HG02943 (cell line): ENCODE measurements at regions not wholly inside any gene's neighbourhood (a gene's known extent, or its start where the extent isn't known, plus 50 kb on each side); places are given as distances from the start of the nearest gene placed in this dataset.

ENCODE experiments used
- ATAC-seq: cut with Tn5 transposase; IDR thresholded peaks from one replicate; pipeline ENCODE4 v1.9.1; 2021; ENCODE audit warnings: mild to moderate bottlenecking, low read depth, moderate library complexity; ENCODE audit not compliant: unreplicated experiment

DNA sequence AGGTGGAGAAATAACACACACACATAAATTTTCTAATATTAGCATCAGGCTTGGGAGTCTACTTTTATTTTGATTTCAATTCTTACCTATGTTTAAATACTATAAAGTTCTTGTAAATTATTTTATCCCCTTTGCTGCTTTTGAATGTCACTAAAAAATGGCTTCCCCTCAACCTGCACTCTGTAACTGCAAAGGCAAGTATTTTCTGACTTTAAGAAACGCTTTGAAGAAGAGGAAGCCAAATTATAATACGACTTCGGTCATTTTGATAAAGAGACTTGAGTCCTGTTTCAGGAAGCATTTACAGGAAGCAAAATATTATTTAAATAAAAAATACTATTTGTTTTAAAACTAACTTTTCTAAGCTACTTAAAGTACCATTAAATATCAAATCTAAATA, 627.7 kb upstream of the AGTR1 start:
- no peak for ATAC-seq

DNA sequence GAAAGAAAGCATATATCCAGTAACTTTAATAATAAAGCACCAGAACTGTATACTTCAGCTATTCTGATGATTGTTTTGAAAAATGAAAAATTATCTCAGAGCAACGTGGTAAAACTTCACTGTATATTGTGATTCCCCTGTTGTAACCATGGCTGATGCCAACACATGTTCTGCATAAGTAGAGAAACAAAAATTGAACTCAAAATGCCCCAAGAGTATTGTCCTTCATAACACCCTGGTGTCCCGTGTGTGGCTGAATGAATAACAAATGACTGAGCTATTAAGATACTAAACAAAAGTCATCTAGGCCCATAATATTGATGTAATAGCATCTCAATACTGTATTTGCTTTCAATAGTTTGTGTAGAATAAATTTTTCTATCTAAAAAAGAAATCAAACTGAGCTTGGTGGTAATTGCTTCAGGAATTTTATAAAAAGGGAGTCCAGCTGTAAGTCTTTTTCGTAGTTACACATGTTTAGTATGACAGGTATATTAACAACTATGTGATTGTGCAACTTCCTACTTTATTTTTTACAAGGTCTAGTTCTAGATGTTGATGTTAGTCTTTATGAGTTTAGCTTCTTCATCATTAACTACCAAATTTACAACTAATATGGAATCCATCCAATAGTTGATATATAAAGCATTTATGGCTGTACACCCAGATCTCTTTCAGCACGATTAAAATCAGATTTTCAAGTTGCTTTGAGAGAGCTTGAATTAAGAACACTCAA, 623.8 kb upstream of the AGTR1 start:
- no peak for ATAC-seq

- no peak for ATAC-seq
These were observed 622.8 kb upstream of the AGTR1 start for GRCh38 chr3:148074946-148075345.

GRCh38 chr3:148075771-148076716, 621.7 kb upstream of the AGTR1 start:
- ATAC-seq: no peak

- ATAC-seq: no peak
These were observed 620.3 kb upstream of the AGTR1 start for GRCh38 chr3:148077318-148077923.

DNA sequence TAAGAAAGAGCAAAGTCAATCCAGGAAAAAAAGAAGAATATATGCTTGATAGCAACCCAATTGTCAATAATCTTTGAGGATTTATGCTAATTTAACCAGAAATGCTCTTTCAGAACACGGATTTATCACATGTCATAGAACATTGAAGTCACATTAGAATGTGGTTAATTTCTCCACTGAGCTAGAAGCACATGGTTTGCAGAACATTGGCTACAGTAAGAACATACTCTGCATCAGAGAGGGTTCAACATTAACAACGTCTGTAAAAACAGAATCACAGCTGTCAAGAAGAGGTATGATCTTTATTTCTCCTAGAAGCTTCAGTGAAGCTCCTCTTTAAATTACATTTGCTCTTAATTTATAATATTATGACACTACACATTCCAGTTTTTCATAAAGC, 619.7 kb upstream of the AGTR1 start:
- no peak for ATAC-seq

DNA sequence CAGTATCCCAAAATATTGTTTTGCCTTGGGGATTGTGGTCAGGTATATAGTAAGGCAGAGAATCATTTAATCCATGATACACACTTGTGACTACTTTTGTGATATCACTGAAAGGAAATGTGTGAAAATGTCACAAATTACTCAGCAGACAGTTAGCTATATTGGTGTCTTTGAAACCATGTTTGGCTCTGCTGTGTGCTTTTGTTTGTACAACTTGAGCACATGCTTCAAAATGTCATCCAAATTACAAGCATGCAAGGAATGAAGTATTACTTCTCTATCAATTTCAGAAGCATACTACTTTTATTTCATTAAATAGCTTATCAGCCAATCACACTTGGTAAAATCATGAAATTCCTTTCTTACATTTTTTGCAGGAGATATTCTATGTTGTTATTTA, 619.0 kb upstream of the AGTR1 start:
- no peak for ATAC-seq

- no peak for ATAC-seq
These were observed 618.3 kb upstream of the AGTR1 start for GRCh38 chr3:148079370-148079769.

DNA sequence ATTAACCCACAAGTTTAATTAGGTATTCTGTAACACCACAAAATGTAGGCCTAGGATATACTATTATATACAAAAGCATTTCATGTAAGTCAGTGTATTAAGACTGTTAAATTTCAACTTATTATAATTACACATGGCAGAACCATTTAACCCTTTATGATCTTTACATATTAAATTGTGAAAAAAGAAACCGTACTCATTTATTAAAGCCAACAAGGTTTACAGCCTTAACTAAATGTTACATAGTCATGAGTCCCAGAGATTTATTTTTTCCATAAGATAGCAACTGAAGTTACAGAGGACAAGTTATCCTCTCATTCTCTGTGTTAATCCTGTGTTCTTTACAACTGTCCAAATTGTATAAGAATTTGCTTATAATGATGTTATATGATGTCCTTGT, 615.8 kb upstream of the AGTR1 start:
- ATAC-seq: no peak

DNA sequence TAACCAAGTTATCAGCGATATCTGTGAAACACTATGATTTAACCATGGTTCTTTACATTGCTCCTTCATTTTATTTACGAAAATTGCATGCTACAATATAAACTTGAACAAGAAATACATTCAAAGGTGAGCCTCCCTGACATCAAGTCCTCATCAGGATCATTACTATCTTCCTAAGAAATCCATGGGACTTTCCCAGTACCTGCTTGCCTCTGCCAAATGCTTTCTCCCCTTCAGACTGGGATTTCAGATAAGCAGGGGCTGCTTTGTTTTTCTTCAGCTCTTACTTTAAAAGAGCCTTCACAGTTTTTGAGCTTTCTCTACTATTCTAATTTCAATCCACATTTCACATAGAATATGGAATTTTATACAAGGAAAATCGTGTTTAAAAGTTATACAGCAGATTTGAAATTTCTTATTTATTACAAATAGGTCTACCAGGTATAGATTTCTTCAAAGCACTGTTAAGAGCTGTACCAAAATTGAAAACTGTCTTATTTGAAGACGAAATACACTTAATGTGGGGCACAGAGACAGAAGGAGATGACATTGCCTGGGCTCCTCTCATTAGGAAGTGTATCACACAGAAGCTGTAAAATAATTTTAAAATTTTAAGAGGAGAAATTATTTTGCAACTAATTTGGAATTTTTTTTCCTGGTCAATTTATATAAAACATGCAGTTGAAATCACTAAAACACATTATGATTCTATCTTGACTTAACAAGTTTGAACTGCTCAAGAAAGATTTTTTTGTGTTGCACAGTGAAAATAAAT, 615.0 kb upstream of the AGTR1 start:
- no peak for ATAC-seq

DNA sequence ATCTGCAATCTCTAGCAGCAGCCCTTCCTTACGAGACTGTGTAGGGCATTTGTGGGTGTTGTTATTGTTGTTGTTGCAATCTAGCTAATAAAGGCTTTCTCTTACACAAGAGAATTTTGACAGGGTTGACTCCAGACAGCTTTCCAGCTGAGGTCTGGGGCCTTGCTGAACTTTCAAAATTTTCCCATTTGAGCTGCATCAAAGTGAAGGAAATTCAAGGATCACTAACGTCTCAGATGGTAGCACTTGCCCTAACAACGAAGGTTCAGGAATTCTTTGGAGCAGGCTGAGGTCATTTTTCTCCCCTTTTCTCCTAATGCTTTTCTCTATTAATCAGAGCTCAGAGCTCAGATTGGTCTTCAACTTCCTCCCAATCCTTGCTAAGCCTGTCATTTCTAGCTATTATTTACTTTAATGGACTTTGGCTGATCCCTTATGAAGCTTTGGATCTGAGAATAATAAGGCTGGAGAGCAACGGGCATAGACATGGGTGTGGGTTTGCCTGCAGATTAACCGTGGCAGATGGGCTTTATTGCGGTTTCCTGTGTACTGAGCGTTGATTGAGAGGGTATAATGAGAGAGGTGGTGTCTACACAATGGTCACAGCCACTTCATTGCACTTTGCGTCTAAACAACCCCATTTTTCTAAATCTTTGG, 614.0 kb upstream of the AGTR1 start:
- no peak for ATAC-seq

DNA sequence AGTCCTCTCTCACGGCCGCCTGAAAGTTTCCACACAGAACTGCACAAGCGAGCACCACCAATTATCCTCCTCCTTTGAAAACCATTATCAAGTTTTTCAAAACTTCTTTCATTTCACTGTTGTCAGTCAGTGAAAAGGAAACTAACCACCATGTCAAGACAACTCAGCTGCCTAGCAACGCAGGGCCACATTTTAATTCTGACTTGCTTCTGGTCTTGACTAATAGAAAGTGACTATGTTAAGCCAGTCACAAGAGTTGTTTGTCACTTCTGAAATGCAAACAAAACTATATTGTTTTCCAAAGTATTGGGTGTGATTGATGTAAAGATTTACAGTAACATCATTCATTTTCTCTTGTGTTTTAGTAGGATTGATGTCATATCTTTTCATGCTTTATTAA, 612.8 kb upstream of the AGTR1 start:
- peak; percentile 94 for ATAC-seq

DNA sequence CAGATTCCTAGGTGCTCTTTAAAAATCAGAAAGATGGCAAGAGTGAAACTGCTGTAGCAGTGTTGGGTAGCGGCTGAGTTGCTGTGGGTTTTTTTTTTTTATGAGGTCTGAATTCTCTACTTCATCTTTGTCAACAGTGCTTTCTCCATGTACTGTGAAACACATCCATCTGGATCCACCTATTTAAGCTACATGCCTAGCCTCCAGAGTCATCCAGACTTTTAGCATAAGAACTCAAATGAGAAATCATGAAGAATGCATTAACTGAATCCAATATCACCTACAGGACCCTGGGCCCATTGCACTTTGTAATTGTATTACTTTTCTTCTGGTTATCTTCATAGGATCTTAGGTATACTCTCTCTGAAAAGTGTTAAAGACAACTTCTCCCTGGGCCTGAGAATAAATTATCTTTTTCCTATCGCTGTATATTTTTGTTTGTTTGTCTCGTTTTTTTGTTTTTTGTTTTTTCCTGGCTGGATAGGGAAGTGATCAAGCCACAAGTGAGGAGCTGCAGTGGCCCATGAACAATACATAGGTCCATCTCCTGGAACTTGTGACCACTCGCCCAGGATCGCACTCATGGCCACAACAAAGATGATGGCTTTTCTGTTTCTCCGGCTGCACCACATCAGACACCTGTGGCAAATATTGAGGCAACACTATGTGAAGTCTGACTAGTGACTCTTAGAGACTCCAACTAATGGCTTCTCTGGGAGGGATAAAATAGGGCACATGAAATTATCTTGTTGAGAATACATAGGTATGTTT, 609.9 kb upstream of the AGTR1 start:
- no peak for ATAC-seq

DNA sequence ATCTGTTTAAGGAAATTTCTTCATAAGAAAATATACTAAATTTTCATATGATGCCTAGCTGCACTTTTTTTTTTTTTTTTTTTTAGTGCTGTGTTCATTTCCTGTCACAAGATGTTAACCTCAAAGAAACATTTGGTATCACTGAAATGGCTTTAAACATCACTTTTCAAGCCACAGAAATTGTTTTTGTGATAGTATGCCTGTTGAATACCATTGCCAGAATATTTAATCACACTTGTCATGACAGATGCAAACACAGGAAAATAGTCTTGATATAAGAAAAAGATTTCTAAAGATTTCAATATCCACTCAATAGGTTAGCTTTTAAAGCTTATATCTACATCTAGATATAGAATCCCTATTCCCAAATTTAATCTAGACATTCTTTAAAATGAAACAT, 608.5 kb upstream of the AGTR1 start:
- ATAC-seq: no peak

GRCh38 chr3:148090156-148090555, 607.5 kb upstream of the AGTR1 start:
- no peak for ATAC-seq

DNA sequence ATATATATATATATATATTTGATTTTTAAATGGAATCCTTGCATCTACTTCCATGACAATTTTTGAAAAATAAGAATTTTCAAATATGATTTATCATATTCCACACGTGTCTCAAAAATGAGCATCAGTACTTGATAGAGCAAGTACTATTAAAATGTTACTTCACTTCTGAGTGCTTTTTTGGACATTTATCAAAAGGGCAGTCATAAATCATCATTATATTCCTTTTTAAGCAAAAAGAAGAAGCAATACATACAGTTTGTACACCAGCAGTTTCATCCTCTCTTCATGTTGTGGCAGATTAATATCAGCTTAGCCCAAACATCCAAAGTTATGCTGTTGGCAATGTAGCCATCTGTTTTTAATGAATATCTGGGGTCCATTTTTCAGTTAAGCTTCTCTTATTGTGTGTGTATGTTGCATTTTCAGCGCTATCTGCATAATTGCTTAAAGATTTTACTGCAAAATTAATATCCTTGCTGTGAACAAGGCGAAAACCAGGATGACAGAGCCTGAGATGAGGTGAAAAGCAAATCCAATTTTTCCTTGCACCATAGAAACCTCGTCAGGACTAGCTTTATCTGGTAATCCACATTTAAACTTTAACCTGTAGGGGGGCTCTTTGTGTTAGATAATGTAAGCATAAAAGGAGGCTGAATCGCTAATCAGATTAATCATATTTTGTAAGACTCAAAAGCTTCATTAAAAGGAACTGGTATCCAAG, 604.9 kb upstream of the AGTR1 start:
- no peak for ATAC-seq

DNA sequence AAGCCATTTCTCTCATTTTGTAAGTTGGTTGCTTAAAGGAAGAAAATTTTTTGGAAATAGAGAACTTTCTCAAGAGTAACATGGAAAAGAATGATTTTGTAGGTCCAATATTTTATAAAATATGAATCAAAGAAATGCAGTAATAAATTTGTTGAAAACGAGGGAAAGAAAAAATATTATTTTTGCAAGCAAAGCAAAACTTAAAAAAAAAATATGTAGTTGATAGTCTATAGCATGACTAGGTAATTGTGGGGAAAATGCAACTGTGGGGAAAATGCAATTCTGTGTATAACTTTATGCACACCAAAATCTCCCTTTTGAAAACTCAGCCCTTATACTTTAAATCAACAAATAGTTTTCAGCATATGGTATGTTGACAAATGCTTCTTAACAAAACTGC, 604.0 kb upstream of the AGTR1 start:
- no peak for ATAC-seq

DNA sequence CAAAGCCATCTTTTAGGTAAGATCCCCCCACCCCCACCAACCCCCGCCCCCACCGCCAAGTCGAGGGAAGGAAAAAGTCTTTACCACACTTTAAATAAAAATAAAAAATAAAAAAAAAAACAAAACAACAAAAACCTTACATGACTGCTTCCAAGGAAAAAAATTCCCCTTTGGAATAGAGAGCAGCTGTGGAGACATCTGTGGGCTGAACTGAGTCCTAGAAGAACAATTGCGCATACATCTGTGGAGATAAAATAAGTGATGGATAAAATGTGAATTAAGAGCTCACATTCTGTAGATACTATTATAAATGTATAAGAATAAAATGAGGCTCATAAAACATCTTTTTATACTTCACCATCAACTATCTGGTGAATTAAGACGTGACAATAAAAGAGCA, 601.7 kb upstream of the AGTR1 start:
- ATAC-seq: no peak

- no peak for ATAC-seq
These were observed 597.2 kb upstream of the AGTR1 start for GRCh38 chr3:148100476-148100875.
